Liver (tissue), 8 donors: ENCODE measurements at regions not wholly inside any gene's neighbourhood (a gene's known extent, or its start where the extent isn't known, plus 50 kb on each side); places are given as distances from the start of the nearest gene placed in this dataset.

ENCODE experiments used
- DNase-seq: peaks from one replicate; pipeline ENCODE4 v3.0.0-alpha.2; 2017; ENCODE audit warnings: low spot score
- H3K27ac ChIP-seq, 2 donors: one replicate each; pipeline ENCODE4 v1.7.0; 2013; ENCODE audit warnings: inconsistent platforms in 2 of 2, low read length in 2 of 2, control low read depth in 1 of 2, low read depth in 1 of 2, mild to moderate bottlenecking in 1 of 2
- H3K27me3 ChIP-seq, 4 donors: one replicate each; pipeline versions ENCODE4 v1.6.1 to v1.7.0; 2013; ENCODE audit warnings: low read length in 3 of 4, inconsistent platforms in 1 of 4, mild to moderate bottlenecking in 1 of 4, moderate library complexity in 1 of 4; ENCODE audit not compliant: control insufficient read depth in 4 of 4, insufficient read depth in 4 of 4
- H3K36me3 ChIP-seq, 4 donors: one replicate each; pipeline versions ENCODE4 v1.6.1 to v1.7.0; 2013; ENCODE audit warnings: low read length in 3 of 4, mild to moderate bottlenecking in 3 of 4, low read depth in 1 of 4, moderate library complexity in 1 of 4; ENCODE audit not compliant: control insufficient read depth in 4 of 4, insufficient read depth in 3 of 4
- H3K4me1 ChIP-seq, 4 donors: one replicate each; pipeline versions ENCODE4 v1.6.1 to v1.7.0; 2013; ENCODE audit warnings: low read length in 3 of 4, mild to moderate bottlenecking in 3 of 4, moderate library complexity in 1 of 4; ENCODE audit not compliant: control insufficient read depth in 4 of 4, insufficient read depth in 4 of 4
- H3K4me3 ChIP-seq, 3 donors: one replicate each; pipeline versions ENCODE4 v1.6.1 to v1.7.0; 2013; ENCODE audit warnings: low read length in 3 of 3, control low read depth in 1 of 3, low read depth in 1 of 3, mild to moderate bottlenecking in 1 of 3
- H3K9ac ChIP-seq, 2 donors: one replicate each; pipeline ENCODE4 v1.7.0; 2013; ENCODE audit warnings: low read length in 2 of 2, mild to moderate bottlenecking in 2 of 2, moderate library complexity in 2 of 2, control low read depth in 1 of 2, low read depth in 1 of 2
- H3K9me3 ChIP-seq, 4 donors: one replicate each; pipeline versions ENCODE4 v1.6.1 to v1.7.0; 2013; ENCODE audit warnings: low read length in 3 of 4; ENCODE audit not compliant: control insufficient read depth in 4 of 4
- EGR1 ChIP-seq, 2 donors: IDR thresholded peaks; 2 replicates each; pipeline ENCODE4 v1.6.1; 2016 to 2018; ENCODE audit warnings: antibody characterized with exemption in 2 of 2, low read depth in 2 of 2
- FOXA1 ChIP-seq: IDR thresholded peaks from 2 replicates; pipeline ENCODE4 v1.6.1; 2016; ENCODE audit warnings: antibody characterized with exemption
- FOXA2 ChIP-seq: IDR thresholded peaks from 2 replicates; pipeline ENCODE4 v1.6.1; 2016; ENCODE audit warnings: antibody characterized with exemption
- GABPA ChIP-seq, 2 donors: IDR thresholded peaks in 1 of 2; conservative IDR thresholded peaks in 1 of 2; 2 replicates each; pipeline ENCODE4 v1.6.1; 2016; ENCODE audit warnings: antibody characterized with exemption in 2 of 2, mild to moderate bottlenecking in 1 of 2, moderate library complexity in 1 of 2
- HNF4A ChIP-seq, 2 donors: conservative IDR thresholded peaks; 2 replicates each; pipeline ENCODE4 v1.6.1; 2016; ENCODE audit warnings: antibody characterized with exemption in 2 of 2, mild to moderate bottlenecking in 2 of 2
- HNF4G ChIP-seq: IDR thresholded peaks from 2 replicates; pipeline ENCODE4 v1.6.1; 2016; ENCODE audit warnings: antibody characterized with exemption
- JUND ChIP-seq, 2 donors: IDR thresholded peaks; 2 replicates each; pipeline ENCODE4 v1.6.1; 2016; ENCODE audit warnings: antibody characterized with exemption in 2 of 2
- MAX ChIP-seq: IDR thresholded peaks from 2 replicates; pipeline ENCODE4 v1.6.1; 2016; ENCODE audit warnings: antibody characterized with exemption
- NR2F2 ChIP-seq: IDR thresholded peaks from 2 replicates; pipeline ENCODE4 v1.6.1; 2016; ENCODE audit warnings: antibody characterized with exemption
- RAD21 ChIP-seq, 2 donors: IDR thresholded peaks; 2 replicates each; pipeline ENCODE4 v1.6.1; 2016; ENCODE audit warnings: antibody characterized with exemption in 2 of 2, mild to moderate bottlenecking in 2 of 2
- RXRA ChIP-seq, 2 donors: IDR thresholded peaks; 2 replicates each; pipeline ENCODE4 v1.6.1; 2017 to 2018; ENCODE audit warnings: antibody characterized with exemption in 2 of 2, mild to moderate bottlenecking in 1 of 2
- SP1 ChIP-seq: IDR thresholded peaks from 2 replicates; pipeline ENCODE4 v1.6.1; 2018; ENCODE audit warnings: antibody characterized with exemption, mild to moderate bottlenecking
- TAF1 ChIP-seq: conservative IDR thresholded peaks from 2 replicates; pipeline ENCODE4 v1.6.1; 2016; ENCODE audit warnings: antibody characterized with exemption, mild to moderate bottlenecking
- YY1 ChIP-seq: IDR thresholded peaks from 2 replicates; pipeline ENCODE4 v1.6.1; 2016; ENCODE audit warnings: antibody characterized with exemption, mild to moderate bottlenecking
- ZBTB33 ChIP-seq: IDR thresholded peaks from 2 replicates; pipeline ENCODE4 v1.6.1; 2016; ENCODE audit warnings: antibody characterized with exemption
- WGBS: extraction: QIAGEN DNeasy Blood & Tissue Kit; methylation state at CpG from one replicate; pipeline ENCODE4 v1.1.7; 2013; 5-methylcytosine and 5-hydroxymethylcytosine counted together
- TF ChIP-seq, protein P1 (sequence below): IDR thresholded peaks from 2 replicates; pipeline ENCODE4 v1.6.1; 2016; ENCODE audit warnings: antibody characterized with exemption, mild to moderate bottlenecking
- TF ChIP-seq, protein P2 (sequence below): fragments of 150-350 bp; IDR thresholded peaks from 2 replicates; pipeline ENCODE4 v1.5.1; 2017; ENCODE audit warnings: improper control_type of control experiment, low read depth, low read length; ENCODE audit not compliant: missing input control
- TF ChIP-seq, protein P3 (sequence below): IDR thresholded peaks from 2 replicates; pipeline ENCODE4 v1.6.1; 2016; ENCODE audit warnings: antibody characterized with exemption
- donor health status: healthy.
- donor health status: healthy.
- donor health status: healthy.
- donor health status: healthy.
- donor health status: healthy.

- no peak for DNase-seq
- no peaks in the 10 kb centered on the region for H3K4me1 ChIP-seq
- TF ChIP-seq ZBTB33 (no peak), GABPA (IDR thresholded peaks at IDR 0.05 in 1 of 2, conservative IDR thresholded peaks at IDR 0.05 in 1 of 2) (no peak), NR2F2 (no peak), YY1 (no peak), RAD21 (IDR thresholded peaks at IDR 0.05) (no peak), TAF1 (no peak), HNF4G (no peak), FOXA2 (no peak), JUND (IDR thresholded peaks at IDR 0.05) (no peak), SP1 (no peak), MAX (no peak), RXRA (IDR thresholded peaks at IDR 0.05) (no peak), HNF4A (conservative IDR thresholded peaks at IDR 0.05) (no peak), EGR1 (IDR thresholded peaks at IDR 0.05; ENCODE audit: low read depth in 2 of 2) (no peak), FOXA1 (no peak)
- TF ChIP-seq, protein P1, sequence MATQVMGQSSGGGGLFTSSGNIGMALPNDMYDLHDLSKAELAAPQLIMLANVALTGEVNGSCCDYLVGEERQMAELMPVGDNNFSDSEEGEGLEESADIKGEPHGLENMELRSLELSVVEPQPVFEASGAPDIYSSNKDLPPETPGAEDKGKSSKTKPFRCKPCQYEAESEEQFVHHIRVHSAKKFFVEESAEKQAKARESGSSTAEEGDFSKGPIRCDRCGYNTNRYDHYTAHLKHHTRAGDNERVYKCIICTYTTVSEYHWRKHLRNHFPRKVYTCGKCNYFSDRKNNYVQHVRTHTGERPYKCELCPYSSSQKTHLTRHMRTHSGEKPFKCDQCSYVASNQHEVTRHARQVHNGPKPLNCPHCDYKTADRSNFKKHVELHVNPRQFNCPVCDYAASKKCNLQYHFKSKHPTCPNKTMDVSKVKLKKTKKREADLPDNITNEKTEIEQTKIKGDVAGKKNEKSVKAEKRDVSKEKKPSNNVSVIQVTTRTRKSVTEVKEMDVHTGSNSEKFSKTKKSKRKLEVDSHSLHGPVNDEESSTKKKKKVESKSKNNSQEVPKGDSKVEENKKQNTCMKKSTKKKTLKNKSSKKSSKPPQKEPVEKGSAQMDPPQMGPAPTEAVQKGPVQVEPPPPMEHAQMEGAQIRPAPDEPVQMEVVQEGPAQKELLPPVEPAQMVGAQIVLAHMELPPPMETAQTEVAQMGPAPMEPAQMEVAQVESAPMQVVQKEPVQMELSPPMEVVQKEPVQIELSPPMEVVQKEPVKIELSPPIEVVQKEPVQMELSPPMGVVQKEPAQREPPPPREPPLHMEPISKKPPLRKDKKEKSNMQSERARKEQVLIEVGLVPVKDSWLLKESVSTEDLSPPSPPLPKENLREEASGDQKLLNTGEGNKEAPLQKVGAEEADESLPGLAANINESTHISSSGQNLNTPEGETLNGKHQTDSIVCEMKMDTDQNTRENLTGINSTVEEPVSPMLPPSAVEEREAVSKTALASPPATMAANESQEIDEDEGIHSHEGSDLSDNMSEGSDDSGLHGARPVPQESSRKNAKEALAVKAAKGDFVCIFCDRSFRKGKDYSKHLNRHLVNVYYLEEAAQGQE, result no peak
- TF ChIP-seq, protein P2, sequence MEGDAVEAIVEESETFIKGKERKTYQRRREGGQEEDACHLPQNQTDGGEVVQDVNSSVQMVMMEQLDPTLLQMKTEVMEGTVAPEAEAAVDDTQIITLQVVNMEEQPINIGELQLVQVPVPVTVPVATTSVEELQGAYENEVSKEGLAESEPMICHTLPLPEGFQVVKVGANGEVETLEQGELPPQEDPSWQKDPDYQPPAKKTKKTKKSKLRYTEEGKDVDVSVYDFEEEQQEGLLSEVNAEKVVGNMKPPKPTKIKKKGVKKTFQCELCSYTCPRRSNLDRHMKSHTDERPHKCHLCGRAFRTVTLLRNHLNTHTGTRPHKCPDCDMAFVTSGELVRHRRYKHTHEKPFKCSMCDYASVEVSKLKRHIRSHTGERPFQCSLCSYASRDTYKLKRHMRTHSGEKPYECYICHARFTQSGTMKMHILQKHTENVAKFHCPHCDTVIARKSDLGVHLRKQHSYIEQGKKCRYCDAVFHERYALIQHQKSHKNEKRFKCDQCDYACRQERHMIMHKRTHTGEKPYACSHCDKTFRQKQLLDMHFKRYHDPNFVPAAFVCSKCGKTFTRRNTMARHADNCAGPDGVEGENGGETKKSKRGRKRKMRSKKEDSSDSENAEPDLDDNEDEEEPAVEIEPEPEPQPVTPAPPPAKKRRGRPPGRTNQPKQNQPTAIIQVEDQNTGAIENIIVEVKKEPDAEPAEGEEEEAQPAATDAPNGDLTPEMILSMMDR, result no peak
- TF ChIP-seq, protein P3, sequence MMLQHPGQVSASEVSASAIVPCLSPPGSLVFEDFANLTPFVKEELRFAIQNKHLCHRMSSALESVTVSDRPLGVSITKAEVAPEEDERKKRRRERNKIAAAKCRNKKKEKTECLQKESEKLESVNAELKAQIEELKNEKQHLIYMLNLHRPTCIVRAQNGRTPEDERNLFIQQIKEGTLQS, result no peak
- no peak overlapping the region for H3K4me3 ChIP-seq
- H3K9me3 ChIP-seq, result no peaks in the 10 kb centered on the region
- no peaks in the 10 kb centered on the region for H3K27me3 ChIP-seq
- WGBS, result 88% methylated on average over 1 of the region's 1 CpG
- no peaks in the 10 kb centered on the region for H3K36me3 ChIP-seq
- H3K27ac ChIP-seq, result no peak overlapping the region
- no peak overlapping the region for H3K9ac ChIP-seq
Observed at GRCh38 chr12:38424436-38424835, 107.9 kb downstream of the ALG10B start.

DNA sequence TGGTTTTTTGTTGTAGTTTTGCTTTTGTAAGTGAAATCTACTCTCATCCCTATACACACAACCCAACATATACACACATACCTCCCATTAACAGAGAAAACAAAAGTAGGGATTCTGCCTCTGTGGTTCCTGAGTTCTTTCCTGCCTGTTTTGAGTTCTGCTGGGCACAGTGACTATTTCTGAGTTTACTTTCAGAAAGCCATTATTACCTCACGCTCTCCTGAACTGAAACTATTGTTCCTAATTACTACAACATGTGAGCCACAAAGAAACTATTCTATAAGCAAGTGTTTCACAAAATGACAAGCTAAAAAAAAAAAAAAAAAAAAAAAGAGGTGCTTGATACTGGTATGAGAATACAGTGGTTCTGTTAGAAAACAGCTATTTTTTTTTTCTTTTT lies 110.9 kb downstream of the ALG10B start:
- H3K4me1 ChIP-seq, result no peaks in the 10 kb centered on the region
- DNase-seq, result no peak
- 63% methylated on average over 1 of the region's 1 CpG for WGBS
- H3K9ac ChIP-seq, result no peak overlapping the region
- H3K4me3 ChIP-seq, result no peak overlapping the region
- no peak overlapping the region for H3K27ac ChIP-seq
- H3K36me3 ChIP-seq, result no peaks in the 10 kb centered on the region
- no peaks in the 10 kb centered on the region for H3K27me3 ChIP-seq
- no peaks in the 10 kb centered on the region for H3K9me3 ChIP-seq
- TF ChIP-seq ZBTB33 (no peak), HNF4A (conservative IDR thresholded peaks at IDR 0.05) (no peak), HNF4G (no peak), RAD21 (IDR thresholded peaks at IDR 0.05) (no peak), SP1 (no peak), YY1 (no peak), EGR1 (IDR thresholded peaks at IDR 0.05; ENCODE audit: low read depth in 2 of 2) (no peak), TAF1 (no peak), GABPA (IDR thresholded peaks at IDR 0.05 in 1 of 2, conservative IDR thresholded peaks at IDR 0.05 in 1 of 2) (no peak), MAX (no peak), JUND (IDR thresholded peaks at IDR 0.05) (no peak)
- TF ChIP-seq, protein P2, result no peak
